HG03139 (cell line): ENCODE measurements at regions not wholly inside any gene's neighbourhood (a gene's known extent, or its start where the extent isn't known, plus 50 kb on each side); places are given as distances from the start of the nearest gene placed in this dataset.
"Not testable (repeated sequence)": the region's sequence is repeated elsewhere in the genome, so short reads cannot be mapped to it uniquely, and the experiment has no call there.

Experiments
- ATAC-seq: cut with Tn5 transposase; IDR thresholded peaks from one replicate; pipeline ENCODE4 v1.9.1; 2021; ENCODE audit not compliant: unreplicated experiment

DNA sequence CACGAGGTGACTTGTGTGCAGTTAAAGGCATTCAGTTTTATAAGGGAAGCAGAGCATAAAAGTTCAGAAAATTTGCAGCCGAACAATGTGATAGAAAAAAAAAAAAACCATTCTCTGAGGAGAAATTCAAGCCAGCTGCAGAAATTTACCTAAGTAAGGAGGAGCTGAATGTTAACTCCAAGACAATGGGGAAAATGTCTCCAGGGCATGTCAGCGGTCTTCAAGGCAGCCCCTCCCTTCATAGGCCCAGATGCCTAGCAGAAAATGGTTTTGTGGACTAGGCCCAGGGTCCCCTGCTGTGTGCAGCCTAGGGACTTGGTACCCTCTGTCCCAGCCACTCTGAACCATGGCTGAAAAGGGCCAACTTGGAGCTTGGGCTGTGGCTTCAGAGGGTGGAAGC lies 1764.0 kb downstream of the C4orf33 start:
- no peak for ATAC-seq

DNA sequence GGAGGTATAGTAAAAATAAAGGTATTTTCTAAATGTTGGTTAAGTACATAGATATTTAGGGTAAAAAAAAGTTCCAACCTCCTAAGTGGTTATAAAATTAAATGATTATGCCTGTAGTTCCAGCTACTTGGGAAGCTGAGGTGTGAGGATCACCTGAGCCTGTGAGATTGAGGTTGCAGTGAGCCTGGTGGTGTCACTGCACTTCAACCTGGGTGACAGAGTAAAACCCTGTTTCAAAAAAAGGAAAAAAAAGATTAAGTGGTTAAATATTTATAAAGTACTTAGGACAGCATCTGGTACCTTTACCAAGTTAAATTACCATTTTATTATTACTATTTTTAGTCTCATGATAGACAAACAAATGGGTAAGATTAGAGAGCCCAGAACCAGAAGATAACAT lies 1801.0 kb downstream of the C4orf33 start:
- no peak for ATAC-seq

GRCh38 chr4:130901321-130901720 lies 1805.4 kb downstream of the C4orf33 start:
- ATAC-seq, result no peak

DNA sequence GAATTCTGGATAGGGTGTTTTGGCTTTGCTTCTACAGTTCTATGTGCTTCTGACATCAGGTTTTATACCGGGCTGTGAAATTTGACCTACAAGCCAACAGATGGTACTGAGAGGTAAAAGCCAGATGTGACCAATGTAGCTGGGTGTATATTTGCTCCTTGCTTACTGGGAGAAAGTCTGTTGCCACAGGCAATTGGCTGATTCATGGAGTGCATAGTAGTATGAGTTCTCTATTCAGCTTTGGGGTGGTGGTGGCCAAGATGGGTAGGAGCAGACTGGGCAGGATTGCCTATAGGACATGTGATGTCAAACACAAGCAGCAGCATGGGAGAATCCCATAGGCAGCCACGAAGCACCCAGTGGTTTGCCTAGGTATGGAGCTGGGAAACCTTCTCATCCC lies 1827.0 kb downstream of the C4orf33 start:
- ATAC-seq, result no peak

- ATAC-seq, result no peak
Measured at GRCh38 chr4:130955520-130955919, 1859.6 kb downstream of the C4orf33 start.

DNA sequence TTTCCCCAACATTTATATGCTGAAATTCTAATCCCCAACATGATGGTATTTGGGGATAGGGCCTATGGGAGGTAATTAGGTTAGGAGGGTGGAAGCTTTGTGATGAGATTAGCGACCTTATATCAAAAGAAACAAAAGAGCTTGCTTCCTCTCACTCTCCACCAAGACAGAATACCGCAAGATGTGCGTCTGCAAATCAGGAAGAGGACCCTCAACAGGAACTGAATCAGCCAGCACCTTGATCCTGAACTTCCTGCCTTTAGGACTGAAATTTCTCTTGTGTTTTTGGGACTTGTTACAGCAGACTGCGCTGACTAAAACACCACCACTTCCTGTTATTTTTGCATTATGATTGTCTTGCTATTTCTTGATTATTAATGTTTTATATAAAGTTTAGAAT lies 1889.4 kb downstream of the C4orf33 start:
- no peak for ATAC-seq

- no peak for ATAC-seq
Measured at GRCh38 chr4:130995988-130996387, 1900.0 kb downstream of the C4orf33 start.

- no peak for ATAC-seq
Measured at GRCh38 chr4:131001371-131001770, 1905.4 kb downstream of the C4orf33 start.

DNA sequence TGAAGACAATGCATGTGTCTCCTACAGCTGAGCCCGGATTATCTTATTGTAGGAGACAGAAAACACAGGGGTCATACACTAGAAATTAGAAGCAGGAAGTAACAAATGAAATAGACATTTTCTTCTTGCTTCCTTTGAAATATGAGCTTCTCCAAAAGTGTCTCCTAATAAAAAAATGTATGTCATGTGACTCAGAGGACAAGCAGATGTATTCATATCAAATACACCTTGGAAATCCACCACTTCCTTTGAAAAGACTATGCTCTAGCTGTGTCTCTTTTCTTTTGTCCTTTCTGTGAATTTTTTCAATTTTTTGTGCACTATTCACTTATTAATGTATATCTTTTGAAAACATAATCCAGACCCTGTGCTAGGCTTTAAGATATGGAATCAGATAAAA lies 1906.2 kb downstream of the C4orf33 start:
- no peak for ATAC-seq

GRCh38 chr4:131006388-131006787 lies 1910.4 kb downstream of the C4orf33 start:
- ATAC-seq, result no peak

- ATAC-seq, result not testable (repeated sequence)
Measured at GRCh38 chr4:131011961-131012360, 1916.0 kb downstream of the C4orf33 start.

DNA sequence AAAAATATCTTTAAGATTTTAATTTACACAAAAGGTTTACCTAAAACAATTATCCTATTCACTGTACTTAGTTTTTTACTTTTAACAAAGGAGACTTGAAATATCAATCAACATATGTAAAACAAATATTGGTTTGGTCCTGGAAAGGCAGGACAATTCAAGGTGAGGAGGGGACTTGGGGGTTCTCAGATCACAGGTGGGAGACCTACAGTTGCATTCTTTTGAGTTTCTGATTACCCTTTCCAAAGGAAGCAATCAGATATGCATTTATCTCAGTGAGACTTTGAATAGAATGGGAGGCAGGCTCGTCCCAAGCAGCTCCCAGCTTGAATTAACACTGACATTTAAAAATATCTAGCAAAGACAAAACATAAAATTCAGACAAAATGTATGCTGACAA lies 1917.3 kb downstream of the C4orf33 start:
- ATAC-seq, result no peak

- no peak for ATAC-seq
Measured at GRCh38 chr4:131026771-131027170, 1930.8 kb downstream of the C4orf33 start.

GRCh38 chr4:131044368-131044767 lies 1948.4 kb downstream of the C4orf33 start:
- ATAC-seq, result no peak

- ATAC-seq, result no peak
Measured at GRCh38 chr4:131046821-131047220, 1950.9 kb downstream of the C4orf33 start.

DNA sequence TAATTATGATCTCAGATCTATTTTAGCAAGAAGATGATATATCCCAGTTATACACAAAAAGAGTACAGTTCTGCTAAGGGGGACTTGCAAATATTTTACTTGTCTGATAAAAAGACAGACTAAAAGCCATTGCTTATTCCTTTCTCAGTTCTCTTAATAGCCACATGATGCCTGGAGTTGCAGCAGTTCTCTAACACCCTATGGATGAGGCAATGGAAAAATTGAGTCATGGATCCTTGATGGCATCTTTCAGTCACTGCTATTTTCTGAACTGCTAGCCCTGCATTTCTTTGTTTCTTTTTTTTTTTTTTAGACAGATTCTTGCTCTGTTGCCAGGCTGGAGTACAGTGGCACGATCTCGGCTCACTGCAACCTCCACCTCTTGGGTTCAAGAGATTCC lies 1956.7 kb downstream of the C4orf33 start:
- no peak for ATAC-seq

- no peak for ATAC-seq
Measured at GRCh38 chr4:131054489-131055019, 1958.6 kb downstream of the C4orf33 start.

- ATAC-seq, result no peak
Measured at GRCh38 chr4:131061734-131062133, 1965.8 kb downstream of the C4orf33 start.

DNA sequence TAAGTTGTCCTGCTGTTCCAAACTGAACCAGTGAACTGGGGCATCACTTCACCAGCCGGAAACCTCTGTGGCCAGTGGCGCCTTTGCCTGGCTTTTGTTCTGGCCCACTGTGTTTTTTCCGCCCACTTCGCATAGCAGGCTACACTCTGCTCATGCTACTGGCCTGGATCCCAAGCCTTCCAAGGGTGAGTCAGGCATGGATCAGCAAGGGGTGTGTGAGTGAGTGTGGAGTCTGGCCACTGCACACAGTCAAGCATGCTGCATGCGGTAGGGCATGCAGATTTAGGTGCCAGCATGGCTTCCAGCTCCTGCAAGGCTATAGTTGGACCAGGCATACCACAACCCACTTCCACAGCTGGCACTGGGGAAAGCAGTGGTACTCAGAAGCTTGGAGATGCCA lies 1967.9 kb downstream of the C4orf33 start:
- ATAC-seq, result no peak

- ATAC-seq, result no peak
Measured at GRCh38 chr4:131081069-131081468, 1985.1 kb downstream of the C4orf33 start.

- no peak for ATAC-seq
Measured at GRCh38 chr4:131084997-131085396, 1989.0 kb downstream of the C4orf33 start.

DNA sequence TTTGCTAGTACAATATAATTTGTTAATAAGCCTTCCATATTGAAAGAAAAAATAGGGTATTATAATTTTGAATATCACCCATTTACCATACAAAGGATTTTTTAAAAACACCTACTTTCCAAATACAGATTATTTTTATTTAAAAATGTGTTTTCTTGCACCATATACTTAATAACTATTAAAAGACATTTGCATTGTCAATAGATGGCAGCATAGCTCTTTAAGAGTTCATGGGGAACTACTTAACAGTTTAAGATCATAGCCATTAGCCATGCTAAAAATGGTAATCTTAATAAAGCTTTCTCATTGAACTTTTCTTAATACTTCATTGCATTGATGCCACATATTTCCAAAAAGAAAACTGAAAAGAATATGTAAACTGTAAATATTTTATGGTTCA lies 1995.9 kb downstream of the C4orf33 start:
- ATAC-seq, result no peak

GRCh38 chr4:131093303-131093702 lies 1997.4 kb downstream of the C4orf33 start:
- ATAC-seq, result no peak

DNA sequence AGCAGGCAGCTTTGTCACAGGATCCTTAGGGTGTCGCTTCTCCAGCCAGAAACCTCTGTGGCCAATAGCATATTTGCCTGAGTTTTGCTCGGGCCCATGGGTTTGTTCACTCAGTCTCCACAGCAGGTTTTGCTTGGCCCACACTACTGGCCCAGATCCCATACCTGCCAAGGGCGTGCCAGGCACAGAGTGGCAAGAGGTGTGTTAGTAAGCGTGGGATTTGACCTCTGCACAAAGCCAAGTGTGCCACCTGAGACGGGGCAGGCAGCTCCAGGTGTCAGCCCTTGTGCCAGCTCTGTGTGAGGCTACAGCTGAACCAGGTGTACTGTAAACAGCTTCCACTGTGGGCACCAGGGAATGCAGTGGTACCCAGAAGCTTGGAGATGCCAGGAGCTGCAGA lies 2003.0 kb downstream of the C4orf33 start:
- no peak for ATAC-seq
